ENCODE measurements at regions not wholly inside any gene's neighbourhood (a gene's known extent, or its start where the extent isn't known, plus 50 kb on each side); places are given as distances from the start of the nearest gene placed in this dataset.

GRCh38 chr16:65940711-65941110, 425.8 kb upstream of the CDH5 start:
- ChIA-PET RAD21 (ENCODE audit: low non-redundant PET in 1 of 2, low total read pairs in 2 of 2, uncharacterized antibody in 2 of 2, unreplicated experiment in 2 of 2) (no interaction called here), POLR2A (no interaction called here), CTCF (no interaction called here)
- no peaks in the 10 kb centered on the region for H3K9me2 ChIP-seq (ENCODE audit: insufficient read depth)
- H3K9ac ChIP-seq (ENCODE audit: low read length): no peak overlapping the region
- ATAC-seq (no peak), DNase-seq (ENCODE audit: low read depth, low spot score) (no peak)
- H3K4me1 ChIP-seq (ENCODE audit: control insufficient read depth in 1 of 2, insufficient read depth in 2 of 2, low read length in 2 of 2): no peaks in the 10 kb centered on the region
- peaks cover 6% of the 10 kb centered on the region; the same call in 1 of the 2 replicates for H3K27me3 ChIP-seq (ENCODE audit: insufficient read depth, low read length)
- H3K4me3 ChIP-seq (replicated peaks in 1 of 2; ENCODE audit: low read depth in 1 of 2, low read length in 2 of 2): no peak overlapping the region
- intact Hi-C loops (cut with micrococcal nuclease): no loop called here
- no peaks in the 10 kb centered on the region for H3K36me3 ChIP-seq (ENCODE audit: control insufficient read depth in 1 of 2, insufficient read depth in 2 of 2, low read length in 2 of 2)
- no peak overlapping the region for H2AFZ ChIP-seq (ENCODE audit: low read depth, low read length, poor library complexity, severe bottlenecking)
- BruUV-seq (replicated peaks): no TSS peak
- no peaks in the 10 kb centered on the region for H4K20me1 ChIP-seq (ENCODE audit: insufficient read depth)
- H3K4me2 ChIP-seq (ENCODE audit: low read length): no peak overlapping the region
- no peaks in the 10 kb centered on the region for H3K79me2 ChIP-seq (ENCODE audit: insufficient read depth, low read length)
- TF ChIP-seq POLR2AphosphoS5 (IDR thresholded peaks at IDR 0.05; ENCODE audit: low read depth, low read length): no peak
- TF ChIP-seq TCF7L2 (IDR thresholded peaks at IDR 0.05; ENCODE audit: borderline replicate concordance, extremely low read depth, insufficient read depth, insufficient read length): no peak
- no peak overlapping the region for H3K27ac ChIP-seq (ENCODE audit: low read depth, low read length)
- H3K9me3 ChIP-seq (ENCODE audit: control insufficient read depth in 1 of 2, insufficient read depth in 1 of 2, low read depth in 1 of 2, low read length in 2 of 2): no peaks in the 10 kb centered on the region

GRCh38 chr16:65938083-65938482, 428.4 kb upstream of the CDH5 start:
- Histone ChIP-seq H3K79me2 (ENCODE audit: insufficient read depth, low read length) (no peaks in the 10 kb centered on the region), H3K4me1 (ENCODE audit: control insufficient read depth in 1 of 2, insufficient read depth in 2 of 2, low read length in 2 of 2) (no peaks in the 10 kb centered on the region), H3K4me2 (ENCODE audit: low read length) (no peak overlapping the region), H3K9me2 (ENCODE audit: insufficient read depth) (no peaks in the 10 kb centered on the region), H3K9ac (ENCODE audit: low read length) (no peak overlapping the region), H2AFZ (ENCODE audit: low read depth, low read length, poor library complexity, severe bottlenecking) (no peak overlapping the region), H4K20me1 (ENCODE audit: insufficient read depth) (no peaks in the 10 kb centered on the region), H3K27me3 (ENCODE audit: insufficient read depth, low read length) (peaks cover 6% of the 10 kb centered on the region; the same call in 1 of the 2 replicates), H3K4me3 (replicated peaks in 1 of 2; ENCODE audit: low read depth in 1 of 2, low read length in 2 of 2) (no peak overlapping the region), H3K36me3 (ENCODE audit: control insufficient read depth in 1 of 2, insufficient read depth in 2 of 2, low read length in 2 of 2) (no peaks in the 10 kb centered on the region), H3K27ac (ENCODE audit: low read depth, low read length) (no peak overlapping the region), H3K9me3 (ENCODE audit: control insufficient read depth in 1 of 2, insufficient read depth in 1 of 2, low read depth in 1 of 2, low read length in 2 of 2) (no peaks in the 10 kb centered on the region)
- ChIA-PET CTCF (no interaction called here), RAD21 (ENCODE audit: low non-redundant PET in 1 of 2, low total read pairs in 2 of 2, uncharacterized antibody in 2 of 2, unreplicated experiment in 2 of 2) (no interaction called here), POLR2A (no interaction called here)
- no TSS peak for BruUV-seq (replicated peaks)
- ATAC-seq: no peak
- intact Hi-C loops (cut with micrococcal nuclease): loop anchor here (10.0 kb wide), 1 partner anchor 63 kb away; no protein-coding TSS in a partner anchor
- no peak for DNase-seq (ENCODE audit: low read depth, low spot score)
- TF ChIP-seq YY1 (IDR thresholded peaks at IDR 0.05; ENCODE audit: extremely low read depth, insufficient replicate concordance, low read depth, low read length) (no peak), ZFX (IDR thresholded peaks at IDR 0.05) (no peak), EZH2 (IDR thresholded peaks at IDR 0.05) (no peak), ATF3 (IDR thresholded peaks at IDR 0.05) (no peak), ELF1 (IDR thresholded peaks at IDR 0.05; ENCODE audit: borderline replicate concordance, low read depth) (no peak), ZNF274 (IDR thresholded peaks at IDR 0.05; ENCODE audit: low read depth, low read length) (no peak), SRF (IDR thresholded peaks at IDR 0.05; ENCODE audit: low read depth) (no peak), SP1 (IDR thresholded peaks at IDR 0.05; ENCODE audit: low read depth) (no peak), CBX3 (IDR thresholded peaks at IDR 0.05; ENCODE audit: low read depth) (no peak), REST (IDR thresholded peaks at IDR 0.05; ENCODE audit: low read depth) (no peak), TCF7L2 (IDR thresholded peaks at IDR 0.05; ENCODE audit: borderline replicate concordance, extremely low read depth, insufficient read depth, insufficient read length) (no peak), SIN3A (IDR thresholded peaks at IDR 0.05; ENCODE audit: low read depth) (no peak), EZH2phosphoT487 (IDR thresholded peaks at IDR 0.05; ENCODE audit: borderline replicate concordance) (no peak), ZBTB33 (IDR thresholded peaks at IDR 0.05; ENCODE audit: extremely low read depth, insufficient replicate concordance, low read length) (no peak), FOSL1 (IDR thresholded peaks at IDR 0.05; ENCODE audit: low read depth) (no peak), CEBPB (IDR thresholded peaks at IDR 0.05; ENCODE audit: low read depth) (no peak)
